HG03520 (cell line): ENCODE measurements at regions not wholly inside any gene's neighbourhood (a gene's known extent, or its start where the extent isn't known, plus 50 kb on each side); places are given as distances from the start of the nearest gene placed in this dataset.
"Not testable (repeated sequence)": the region's sequence is repeated elsewhere in the genome, so short reads cannot be mapped to it uniquely, and the experiment has no call there.

Experiments used
- ATAC-seq: cut with Tn5 transposase; IDR thresholded peaks from one replicate; pipeline ENCODE4 v1.9.1; 2021; ENCODE audit warnings: mild to moderate bottlenecking, moderate library complexity; ENCODE audit not compliant: unreplicated experiment

GRCh38 chr5:153211076-153211475 is 279.4 kb upstream of the GRIA1 start:
- ATAC-seq: no peak

- ATAC-seq: no peak
Observed at GRCh38 chr5:153212471-153212870, 278.0 kb upstream of the GRIA1 start.

GRCh38 chr5:153222936-153223335 is 267.5 kb upstream of the GRIA1 start:
- no peak for ATAC-seq

GRCh38 chr5:153223376-153223775 is 267.1 kb upstream of the GRIA1 start:
- ATAC-seq: no peak

- ATAC-seq: no peak
Observed at GRCh38 chr5:153224651-153225050, 265.8 kb upstream of the GRIA1 start.

GRCh38 chr5:153233933-153234332 is 256.5 kb upstream of the GRIA1 start:
- ATAC-seq: no peak

- ATAC-seq: no peak
Observed at GRCh38 chr5:153236319-153236718, 254.2 kb upstream of the GRIA1 start.

GRCh38 chr5:153237671-153238332 is 252.7 kb upstream of the GRIA1 start:
- peak; percentile 85 for ATAC-seq

- ATAC-seq: no peak
Observed at GRCh38 chr5:153257381-153257780, 233.1 kb upstream of the GRIA1 start.

- ATAC-seq: no peak
Observed at GRCh38 chr5:153258469-153258868, 232.0 kb upstream of the GRIA1 start.

GRCh38 chr5:153267506-153267905 is 223.0 kb upstream of the GRIA1 start:
- ATAC-seq: no peak

- no peak for ATAC-seq
Observed at GRCh38 chr5:153275695-153276094, 214.8 kb upstream of the GRIA1 start.

GRCh38 chr5:153276151-153276550 is 214.3 kb upstream of the GRIA1 start:
- no peak for ATAC-seq

- ATAC-seq: not testable (repeated sequence)
Observed at GRCh38 chr5:153296251-153296844, 194.1 kb upstream of the GRIA1 start.

- ATAC-seq: no peak
Observed at GRCh38 chr5:153299891-153300290, 190.6 kb upstream of the GRIA1 start.

- ATAC-seq: no peak
Observed at GRCh38 chr5:153308282-153308681, 182.2 kb upstream of the GRIA1 start.

GRCh38 chr5:153318556-153318955 is 171.9 kb upstream of the GRIA1 start:
- ATAC-seq: no peak

- ATAC-seq: no peak
Observed at GRCh38 chr5:153321478-153321877, 169.0 kb upstream of the GRIA1 start.

GRCh38 chr5:153340139-153340538 is 150.3 kb upstream of the GRIA1 start:
- no peak for ATAC-seq

GRCh38 chr5:153340738-153341137 is 149.7 kb upstream of the GRIA1 start:
- ATAC-seq: no peak

- ATAC-seq: no peak
Observed at GRCh38 chr5:153342487-153342886, 148.0 kb upstream of the GRIA1 start.

GRCh38 chr5:153347611-153348010 is 142.9 kb upstream of the GRIA1 start:
- ATAC-seq: no peak
